ENCODE measurements at regions not wholly inside any gene's neighbourhood (a gene's known extent, or its start where the extent isn't known, plus 50 kb on each side); places are given as distances from the start of the nearest gene placed in this dataset.
A peak's percentile ranks its signal among the peaks of the same experiment; 100 is the strongest.

- intact Hi-C loops (cut with DNase I) = no loop called here
- DNase-seq = no peak
These were observed 137.1 kb upstream of the GAS1 start for GRCh38 chr9:87084407-87084806.

- no peak for DNase-seq
- intact Hi-C loops (cut with DNase I) = no loop called here
These were observed 137.8 kb upstream of the GAS1 start for GRCh38 chr9:87085073-87085472.

GRCh38 chr9:87085521-87085920, 138.2 kb upstream of the GAS1 start:
- no peak for DNase-seq
- intact Hi-C loops (cut with DNase I) = no loop called here

GRCh38 chr9:87086221-87086818, 139.0 kb upstream of the GAS1 start:
- intact Hi-C loops (cut with DNase I) = no loop called here
- no peak for DNase-seq

- intact Hi-C loops (cut with DNase I) = no loop called here
These were observed 139.9 kb upstream of the GAS1 start for GRCh38 chr9:87087197-87087596.

DNA sequence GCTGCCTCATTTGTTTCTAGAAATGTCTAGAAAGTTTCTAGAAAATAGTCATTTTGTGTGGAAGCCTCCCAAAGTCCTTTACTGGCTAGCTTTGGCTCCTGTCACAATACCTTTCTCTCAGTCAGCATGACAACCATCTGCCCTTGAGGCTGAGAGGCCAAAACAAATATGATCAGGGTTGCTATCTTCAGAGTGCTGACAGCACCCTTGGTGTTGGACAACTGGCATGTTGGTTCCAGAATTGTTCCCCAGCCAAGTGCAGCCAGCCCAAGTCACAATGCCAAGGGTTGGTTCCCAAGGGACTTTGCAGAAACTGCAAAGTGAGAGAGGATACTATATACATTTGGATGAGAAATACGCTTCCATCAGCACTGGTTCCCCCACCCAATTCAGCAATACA, 140.9 kb upstream of the GAS1 start:
- intact Hi-C loops (cut with DNase I) = no loop called here
- DNase-seq = no peak

More at GRCh38 chr9:87087197-87087596, 139.9 kb upstream of the GAS1 start:
- DNase-seq = no peak

DNA sequence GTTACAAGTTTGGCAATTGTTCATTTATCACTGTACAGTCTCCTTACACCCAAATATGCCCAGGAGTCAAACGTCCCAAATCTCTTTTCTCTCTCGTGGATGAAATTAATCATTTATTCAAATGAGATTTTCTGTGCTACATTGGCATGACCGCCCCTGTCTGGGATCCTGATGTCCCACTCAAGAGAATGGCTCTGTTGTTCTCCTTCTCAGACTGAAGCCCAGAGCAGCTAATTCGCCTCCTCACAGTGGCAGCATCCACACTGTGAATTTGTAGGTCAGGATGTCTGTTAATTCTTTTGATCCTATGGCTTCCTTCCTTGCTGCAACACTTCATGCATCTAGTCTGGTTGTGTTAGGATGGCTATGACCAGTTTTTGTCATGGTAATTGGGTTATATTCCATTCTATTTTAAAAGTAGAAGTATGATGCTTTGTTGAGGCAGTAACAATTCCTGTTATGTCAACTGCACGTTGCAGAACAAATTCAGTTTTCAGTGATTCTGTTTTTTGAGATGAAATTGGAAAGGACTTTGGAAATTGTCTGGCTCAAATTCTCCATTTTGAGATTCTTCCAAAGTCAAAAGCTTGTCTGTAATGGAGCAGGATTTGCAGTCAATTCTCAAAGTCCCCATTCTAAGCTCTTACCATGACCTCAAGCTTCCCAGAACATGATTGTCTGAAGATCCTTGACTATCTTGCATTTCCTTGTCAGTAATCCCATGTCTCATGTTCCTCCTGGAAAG, 141.5 kb upstream of the GAS1 start:
- intact Hi-C loops (cut with DNase I) = no loop called here

DNA sequence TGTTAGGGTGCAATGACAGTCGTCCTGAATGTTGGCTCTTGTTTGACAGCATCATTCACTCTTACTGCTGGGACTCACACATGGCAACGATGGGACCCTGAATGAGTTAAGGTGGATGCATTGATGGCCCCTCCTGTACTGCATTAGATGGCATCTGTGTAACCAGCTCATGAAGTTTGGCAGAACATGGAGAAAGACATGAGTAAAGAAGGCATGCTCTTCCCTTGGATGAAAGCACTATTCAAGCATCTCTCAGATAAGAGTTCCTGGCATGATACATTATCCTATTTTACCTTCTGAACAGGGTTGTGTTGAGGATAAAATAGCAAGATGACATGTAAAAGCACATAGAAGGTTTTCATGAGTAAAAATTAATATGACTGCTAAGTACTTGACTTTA, 142.2 kb upstream of the GAS1 start:
- intact Hi-C loops (cut with DNase I) = no loop called here
- DNase-seq = no peak

More for the DNA sequence above, 141.5 kb upstream of the GAS1 start:
- peak in 2 of 10 donors; percentile 10 to 20 for DNase-seq

GRCh38 chr9:87089929-87090328, 142.6 kb upstream of the GAS1 start:
- no peak for DNase-seq
- intact Hi-C loops (cut with DNase I) = no loop called here

- DNase-seq = no peak
- intact Hi-C loops (cut with DNase I) = no loop called here
These were observed 146.5 kb upstream of the GAS1 start for GRCh38 chr9:87093777-87094176.

DNA sequence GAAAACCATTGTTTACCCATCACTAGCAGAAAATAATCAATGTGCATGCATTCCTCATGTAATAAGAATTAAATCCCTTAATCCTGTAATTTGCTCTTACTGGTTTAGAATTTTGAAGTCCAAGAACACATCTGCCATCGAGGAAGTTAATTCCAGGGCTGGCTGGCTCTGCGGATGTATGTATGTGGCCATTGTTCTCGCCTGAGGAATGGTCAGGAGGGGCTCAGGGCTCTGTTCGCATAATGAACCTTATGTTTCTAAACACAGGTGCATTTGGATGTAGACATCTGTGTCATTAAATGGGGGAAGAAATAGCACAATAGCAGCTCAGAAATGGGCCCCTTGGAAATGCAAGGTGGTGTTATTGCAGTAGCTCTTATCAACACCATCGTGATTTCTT, 148.6 kb upstream of the GAS1 start:
- DNase-seq = no peak
- intact Hi-C loops (cut with DNase I) = no loop called here

DNA sequence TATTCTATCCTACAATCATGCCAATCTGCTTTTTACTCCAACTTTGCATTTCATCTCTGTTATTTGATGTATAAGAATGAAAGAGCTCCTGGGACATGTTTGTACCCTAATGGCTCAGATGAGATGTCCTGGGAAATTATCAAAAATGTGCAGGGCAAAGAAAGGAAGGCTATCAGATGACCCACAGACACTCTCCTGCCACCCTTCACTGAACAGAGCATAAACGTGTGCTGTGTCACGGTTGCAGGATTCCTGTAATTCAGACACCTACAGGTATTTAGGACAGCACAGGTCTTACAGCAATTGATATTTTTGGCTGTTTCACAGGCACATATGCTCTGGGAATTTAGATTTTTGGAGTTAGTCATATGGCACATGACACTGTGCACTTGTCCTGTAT, 149.2 kb upstream of the GAS1 start:
- intact Hi-C loops (cut with DNase I) = no loop called here
- DNase-seq = no peak

- DNase-seq = no peak
- intact Hi-C loops (cut with DNase I) = no loop called here
These were observed 149.9 kb upstream of the GAS1 start for GRCh38 chr9:87097238-87097637.

DNA sequence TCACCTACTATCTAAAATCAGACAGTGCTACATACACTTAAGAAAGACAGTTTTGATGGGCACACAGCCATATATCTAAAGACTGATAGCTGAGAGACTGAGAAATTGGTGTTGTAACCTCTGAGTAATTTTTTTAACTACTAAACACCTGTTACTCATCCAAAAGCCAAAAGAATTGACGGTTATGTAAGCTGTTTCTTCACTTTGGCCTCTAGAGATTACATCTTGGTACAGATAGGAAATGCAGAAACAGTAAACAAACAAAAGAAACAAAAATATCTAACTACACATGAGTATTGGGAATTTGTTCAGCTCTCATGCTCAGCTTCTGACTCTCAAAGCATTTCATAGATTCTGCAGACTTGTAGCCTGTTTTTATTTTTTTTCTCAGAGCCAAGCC, 152.1 kb upstream of the GAS1 start:
- intact Hi-C loops (cut with DNase I) = no loop called here
- DNase-seq = no peak

- intact Hi-C loops (cut with DNase I) = no loop called here
- DNase-seq = no peak
These were observed 152.7 kb upstream of the GAS1 start for GRCh38 chr9:87100001-87100400.

- intact Hi-C loops (cut with DNase I) = no loop called here
- no peak for DNase-seq
These were observed 154.8 kb upstream of the GAS1 start for GRCh38 chr9:87102126-87102525.

GRCh38 chr9:87107072-87107471, 159.8 kb upstream of the GAS1 start:
- peak in 1 of 10 donors; percentile 36 for DNase-seq
- intact Hi-C loops (cut with DNase I) = loop anchor here (5.0 kb wide), 1 partner anchor 215 kb away; no protein-coding TSS in a partner anchor

DNA sequence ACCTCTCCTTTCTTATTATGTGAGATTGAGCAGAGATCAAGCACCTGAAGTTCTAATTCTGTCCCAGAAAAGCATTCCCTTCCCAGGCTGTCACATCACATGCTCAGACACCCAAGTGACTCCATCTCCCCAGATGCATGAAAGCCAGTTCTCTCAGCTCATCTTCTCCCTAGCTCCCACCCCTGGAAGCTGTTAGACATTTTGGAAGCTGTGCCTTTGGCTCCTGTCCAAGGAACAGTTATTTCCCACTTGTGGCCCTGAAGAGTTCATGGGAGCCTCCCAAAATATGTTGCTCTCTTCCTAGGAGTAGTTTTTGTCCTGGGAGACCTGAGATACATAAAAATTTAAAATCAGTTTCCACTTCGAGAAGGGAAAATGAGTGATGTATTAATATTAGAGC, 161.4 kb upstream of the GAS1 start:
- no peak for DNase-seq
- intact Hi-C loops (cut with DNase I) = loop anchor here (5.0 kb wide), 1 partner anchor 214 kb away; no protein-coding TSS in a partner anchor

DNA sequence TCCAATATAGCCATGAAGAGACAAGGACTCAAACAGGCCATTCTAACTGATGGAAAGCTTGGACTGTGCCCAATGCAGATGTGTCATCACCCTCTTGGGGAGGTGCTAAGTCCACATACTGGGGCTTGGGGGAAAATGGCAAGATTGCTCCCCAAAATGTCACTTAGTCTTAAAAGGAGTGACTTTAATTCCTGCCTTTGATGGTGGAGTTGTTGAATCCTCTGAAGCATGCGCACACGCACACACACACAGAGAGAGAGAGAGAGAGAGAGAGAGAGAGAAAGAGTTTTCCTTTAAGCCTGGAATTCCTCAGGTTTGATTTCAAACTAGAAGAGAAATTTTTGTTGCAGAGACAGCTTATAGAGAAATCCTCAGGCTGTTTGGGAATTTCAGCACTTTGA, 161.9 kb upstream of the GAS1 start:
- intact Hi-C loops (cut with DNase I) = loop anchor here (5.0 kb wide), 1 partner anchor 213 kb away; no protein-coding TSS in a partner anchor
- DNase-seq = no peak

DNA sequence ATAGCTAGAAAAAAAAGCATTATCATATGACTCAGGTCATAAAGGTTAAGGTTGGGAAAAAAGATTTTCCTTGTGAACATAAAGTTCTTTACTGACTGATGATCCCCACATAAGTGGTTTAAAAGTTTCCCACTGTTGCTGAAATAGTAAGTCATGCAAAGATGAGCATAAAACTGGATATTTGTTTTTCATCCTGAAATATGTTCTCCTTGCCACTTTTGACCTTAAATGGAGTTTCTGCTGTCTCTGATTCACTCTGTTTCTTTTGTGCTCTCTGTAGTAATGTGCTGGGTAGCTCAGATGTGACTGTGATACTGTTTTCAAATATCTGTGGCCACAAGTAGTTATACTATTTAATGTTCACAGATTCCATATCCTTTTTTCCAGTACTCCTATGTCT, 162.5 kb upstream of the GAS1 start:
- no peak for DNase-seq
- intact Hi-C loops (cut with DNase I) = loop anchor here (5.0 kb wide), 1 partner anchor 212 kb away; no protein-coding TSS in a partner anchor

GRCh38 chr9:87111010-87111409, 163.7 kb upstream of the GAS1 start:
- DNase-seq = no peak
- intact Hi-C loops (cut with DNase I) = no loop called here

- intact Hi-C loops (cut with DNase I) = no loop called here
These were observed 165.3 kb upstream of the GAS1 start for GRCh38 chr9:87112656-87113055.

More at GRCh38 chr9:87112656-87113055, 165.3 kb upstream of the GAS1 start:
- DNase-seq = no peak
